Thyroid gland (tissue), 4 donors: ENCODE measurements at regions not wholly inside any gene's neighbourhood (a gene's known extent, or its start where the extent isn't known, plus 50 kb on each side); places are given as distances from the start of the nearest gene placed in this dataset.

Source experiments
- DNase-seq, 2 donors: peaks; one replicate each; pipeline ENCODE4 v3.0.0-alpha.2; 2019
- H3K27ac ChIP-seq, 3 donors: fragments of 200-600 bp; sonication (generic); 1 replicate in 2 of 3; 2 replicates in 1 of 3; pipeline ENCODE4 v1.5.1; 2016 to 2019; ENCODE audit warnings: mild to moderate bottlenecking in 1 of 3, moderate library complexity in 1 of 3
- H3K27me3 ChIP-seq: fragments of 200-600 bp; sonication (generic); one replicate; pipeline ENCODE4 v1.5.1; 2019
- H3K36me3 ChIP-seq, 2 donors: fragments of 200-600 bp; sonication (generic); one replicate each; pipeline ENCODE4 v1.5.1; 2016 to 2019
- H3K4me1 ChIP-seq, 2 donors: fragments of 200-600 bp; sonication (generic); one replicate each; pipeline ENCODE4 v1.5.1; 2017 to 2019
- H3K4me3 ChIP-seq, 3 donors: fragments of 200-600 bp; sonication (generic); replicated peaks in 1 of 3; 1 replicate in 2 of 3; 2 replicates in 1 of 3; pipeline ENCODE4 v1.5.1; 2016; ENCODE audit warnings: mild to moderate bottlenecking in 1 of 3
- H3K9me3 ChIP-seq: fragments of 200-600 bp; sonication (generic); one replicate; pipeline ENCODE4 v1.5.1; 2017
- CTCF ChIP-seq, 6 experiments: fragments of 200-600 bp in 3 of 6; fragments of 450-650 bp in 3 of 6; sonication (generic) in 3 of 6; IDR thresholded peaks; one replicate each; pipeline ENCODE4 v1.5.1; 2016 to 2019; ENCODE audit warnings: antibody characterized with exemption in 6 of 6, mild to moderate bottlenecking in 2 of 6, inconsistent platforms in 1 of 6, moderate library complexity in 1 of 6
- POLR2A ChIP-seq, 2 donors: fragments of 450-650 bp; IDR thresholded peaks; one replicate each; pipeline ENCODE4 v1.6.1; 2017; ENCODE audit warnings: antibody characterized with exemption in 2 of 2, mild to moderate bottlenecking in 2 of 2, moderate library complexity in 1 of 2
- WGBS, 2 donors: methylation state at CpG; one replicate each; pipeline ENCODE4 v1.1.5; 2017; 5-methylcytosine and 5-hydroxymethylcytosine counted together
- intact Hi-C: fragments of 100-400 bp; cut with DNase I; formaldehyde crosslinking; loops from one replicate; pipeline ENCODE4 v1.15.1; 2023

GRCh38 chr1:209506101-209506500 is 77.4 kb upstream of the CAMK1G start:
- no peak overlapping the region for H3K4me3 ChIP-seq
- H3K9me3 ChIP-seq: no peaks in the 10 kb centered on the region
- H3K27me3 ChIP-seq: no peaks in the 10 kb centered on the region
- 81 to 85% methylated on average over 3 of the region's 3 CpGs for WGBS, 2 donors
- no peak for DNase-seq
- intact Hi-C loops: no loop called here
- H3K36me3 ChIP-seq: no peaks in the 10 kb centered on the region
- TF ChIP-seq CTCF (IDR thresholded peaks at IDR 0.05) (no peak), POLR2A (IDR thresholded peaks at IDR 0.05) (no peak)
- no peaks in the 10 kb centered on the region for H3K4me1 ChIP-seq
- no peak overlapping the region for H3K27ac ChIP-seq

- no peak overlapping the region for H3K27ac ChIP-seq
- no peaks in the 10 kb centered on the region for H3K27me3 ChIP-seq
- H3K36me3 ChIP-seq: no peaks in the 10 kb centered on the region
- 93 to 94% methylated on average over 5 of the region's 5 CpGs for WGBS, 2 donors
- TF ChIP-seq POLR2A (IDR thresholded peaks at IDR 0.05): no peak
- no peak for TF ChIP-seq CTCF (IDR thresholded peaks at IDR 0.05)
- H3K4me1 ChIP-seq: no peaks in the 10 kb centered on the region
- H3K4me3 ChIP-seq: no peak overlapping the region
- intact Hi-C loops: no loop called here
- DNase-seq: no peak
- no peaks in the 10 kb centered on the region for H3K9me3 ChIP-seq
Observed at GRCh38 chr1:209509039-209509438, 74.5 kb upstream of the CAMK1G start.

GRCh38 chr1:209510063-209510462 is 73.5 kb upstream of the CAMK1G start:
- TF ChIP-seq POLR2A (IDR thresholded peaks at IDR 0.05) (no peak), CTCF (IDR thresholded peaks at IDR 0.05) (no peak)
- H3K4me3 ChIP-seq: no peak overlapping the region
- no peak for DNase-seq
- H3K9me3 ChIP-seq: no peaks in the 10 kb centered on the region
- no peaks in the 10 kb centered on the region for H3K4me1 ChIP-seq
- no peaks in the 10 kb centered on the region for H3K36me3 ChIP-seq
- WGBS, 2 donors: 82 to 88% methylated on average over 4 of the region's 4 CpGs
- no peak overlapping the region for H3K27ac ChIP-seq
- intact Hi-C loops: no loop called here
- no peaks in the 10 kb centered on the region for H3K27me3 ChIP-seq

GRCh38 chr1:209511169-209511568 is 72.3 kb upstream of the CAMK1G start:
- Histone ChIP-seq H3K27ac (no peak overlapping the region), H3K4me3 (no peak overlapping the region), H3K9me3 (no peaks in the 10 kb centered on the region), H3K36me3 (no peaks in the 10 kb centered on the region), H3K27me3 (no peaks in the 10 kb centered on the region), H3K4me1 (no peaks in the 10 kb centered on the region)
- DNase-seq: no peak
- intact Hi-C loops: no loop called here
- TF ChIP-seq POLR2A (IDR thresholded peaks at IDR 0.05): no peak
- TF ChIP-seq CTCF (IDR thresholded peaks at IDR 0.05): no peak
- 40 to 41% methylated on average over 3 of the region's 3 CpGs for WGBS, 2 donors

- DNase-seq: no peak
- H3K4me3 ChIP-seq: no peak overlapping the region
- H3K27me3 ChIP-seq: no peaks in the 10 kb centered on the region
- H3K27ac ChIP-seq: no peak overlapping the region
- no peaks in the 10 kb centered on the region for H3K36me3 ChIP-seq
- H3K9me3 ChIP-seq: no peaks in the 10 kb centered on the region
- TF ChIP-seq POLR2A (IDR thresholded peaks at IDR 0.05) (no peak), CTCF (IDR thresholded peaks at IDR 0.05) (no peak)
- H3K4me1 ChIP-seq: no peaks in the 10 kb centered on the region
- intact Hi-C loops: no loop called here
- WGBS, 2 donors: 73 to 76% methylated on average over 6 of the region's 6 CpGs
Observed at GRCh38 chr1:209512821-209513220, 70.7 kb upstream of the CAMK1G start.
